HepG2 (cell line): ENCODE measurements at regions not wholly inside any gene's neighbourhood (a gene's known extent, or its start where the extent isn't known, plus 50 kb on each side); places are given as distances from the start of the nearest gene placed in this dataset.
"Not testable (repeated sequence)": the region's sequence is repeated elsewhere in the genome, so short reads cannot be mapped to it uniquely, and the experiment has no call there.

Experiments
- ATAC-seq: fragments of 200-7000 bp; cut with Tn5 transposase; 3 replicates; pipeline ENCODE4 v1.9.1; 2020; ENCODE audit warnings: mild to moderate bottlenecking, moderate library complexity
- BruUV-seq: library from RNA; stranded (reverse); fragments of 400-500 nt; replicated peaks from 2 replicates; lab custom pipeline; 2021; lab: Mats Ljungman, UMichigan
- CTCF ChIA-PET: fragments of 300-600 bp; formaldehyde crosslinking; extraction: SDS; loops from one replicate; lab custom pipeline; 2021; ENCODE audit warnings: low total read pairs, inconsistent platforms, low intra/inter-chr PET ratio; lab: Yijun Ruan, JAX
- POLR2A ChIA-PET: fragments of 350-600 bp; sonication (Branson Sonifier 250); formaldehyde crosslinking; loops from one replicate; lab custom pipeline; 2020; ENCODE audit warnings: antibody characterized with exemption, inconsistent platforms; lab: Yijun Ruan, JAX
- DNase-seq: peaks from one replicate; pipeline ENCODE4 v3.0.0-alpha.2; 2015; ENCODE audit warnings: low spot score
- FAIRE-seq: peaks from 3 replicates; lab custom pipeline; 2011; peaks lifted over from hg19 to GRCh38; lab: Jason Lieb, UNC
- H2AFZ ChIP-seq: one replicate; pipeline ENCODE4 v1.6.1; 2011; ENCODE audit warnings: low read length, inconsistent platforms
- H3K27ac ChIP-seq: fragments of 300-600 bp; 3 replicates; pipeline ENCODE4 v1.8.0; 2011; ENCODE audit warnings: mixed run types, mild to moderate bottlenecking, mixed read lengths, low read length, inconsistent platforms; ENCODE audit not compliant: insufficient read depth; ENCODE audit errors: extremely low read length
- H3K27me3 ChIP-seq, 2 experiments: fragments of 200-600 bp in 1 of 2; 2 replicates in 1 of 2; 3 replicates in 1 of 2; pipeline versions ENCODE4 v1.6.0 to v1.8.0; 2011; ENCODE audit warnings: low read length in 2 of 2, mild to moderate bottlenecking in 2 of 2, moderate library complexity in 2 of 2, inconsistent platforms in 1 of 2; ENCODE audit not compliant: insufficient read depth in 2 of 2, control insufficient read depth in 1 of 2
- H3K36me3 ChIP-seq, 2 experiments: fragments of 200-600 bp in 1 of 2; replicated peaks in 1 of 2; 2 replicates in 1 of 2; 3 replicates in 1 of 2; pipeline versions ENCODE4 v1.5.1 to v1.8.0; 2011; ENCODE audit warnings: low read length in 2 of 2, inconsistent platforms in 1 of 2; ENCODE audit not compliant: insufficient read depth in 2 of 2, control insufficient read depth in 1 of 2
- H3K4me1 ChIP-seq: 2 replicates; pipeline ENCODE4 v1.5.1; 2012; ENCODE audit warnings: low read length, inconsistent platforms; ENCODE audit not compliant: insufficient read depth
- H3K4me2 ChIP-seq: 2 replicates; pipeline ENCODE4 v1.6.0; 2011; ENCODE audit warnings: low read depth, low read length, inconsistent platforms
- H3K4me3 ChIP-seq, 3 experiments: fragments of 200-600 bp in 1 of 3; sonication (generic), shearing (Covaris generic) in 1 of 3; replicated peaks in 1 of 3; 2 replicates each; pipeline ENCODE4 v1.5.1; 2011 to 2016; ENCODE audit warnings: low read length in 3 of 3, inconsistent platforms in 2 of 3, low read depth in 2 of 3, mild to moderate bottlenecking in 2 of 3, control low read depth in 1 of 3, mixed read lengths in 1 of 3; ENCODE audit not compliant: insufficient read depth in 1 of 3
- H3K79me2 ChIP-seq: one replicate; pipeline ENCODE4 v1.6.1; 2011; ENCODE audit warnings: low read length, inconsistent platforms; ENCODE audit not compliant: insufficient read depth
- H3K9ac ChIP-seq: 2 replicates; pipeline ENCODE4 v1.6.0; 2011; ENCODE audit warnings: mild to moderate bottlenecking, low read depth, low read length, inconsistent platforms; ENCODE audit not compliant: insufficient read depth
- H3K9me3 ChIP-seq: 2 replicates; pipeline ENCODE4 v1.5.1; 2012; ENCODE audit warnings: mild to moderate bottlenecking, low read length
- H4K20me1 ChIP-seq: 2 replicates; pipeline ENCODE4 v1.6.0; 2011; ENCODE audit warnings: inconsistent platforms, mild to moderate bottlenecking, low read length, moderate library complexity; ENCODE audit not compliant: insufficient read depth
- CAMTA2 ChIP-seq: sonication (generic); formaldehyde crosslinking; IDR thresholded peaks from 2 replicates; pipeline ENCODE4 v1.4.0; 2020; ENCODE audit warnings: mild to moderate bottlenecking, missing genetic modification reagents, borderline replicate concordance
- CREM ChIP-seq, 2 experiments: sonication (generic) in 1 of 2; formaldehyde crosslinking in 1 of 2; IDR thresholded peaks; 2 replicates each; pipeline versions ENCODE4 v1.4.0 to v1.6.1; 2016 to 2020; ENCODE audit warnings: antibody characterized with exemption in 1 of 2, mild to moderate bottlenecking in 1 of 2, missing genetic modification reagents in 1 of 2
- DBP ChIP-seq: sonication (generic); formaldehyde crosslinking; IDR thresholded peaks from 2 replicates; pipeline ENCODE4 v1.4.0; 2020; ENCODE audit warnings: missing genetic modification reagents; ENCODE audit errors: not compliant biosample characterization
- FOXA3 ChIP-seq: IDR thresholded peaks from 2 replicates; pipeline ENCODE4 v1.6.1; 2016; ENCODE audit warnings: missing genetic modification reagents, missing compliant biosample characterization
- GFI1 ChIP-seq: sonication (generic); formaldehyde crosslinking; IDR thresholded peaks from 2 replicates; pipeline ENCODE4 v1.5.0; 2020; ENCODE audit warnings: missing genetic modification reagents, mild to moderate bottlenecking, borderline replicate concordance
- GZF1 ChIP-seq: sonication (generic); formaldehyde crosslinking; IDR thresholded peaks from 2 replicates; pipeline ENCODE4 v1.5.1; 2020; ENCODE audit warnings: mild to moderate bottlenecking, missing genetic modification reagents
- HMGA1 ChIP-seq: sonication (generic); formaldehyde crosslinking; conservative IDR thresholded peaks from 2 replicates; pipeline ENCODE4 v1.4.0; 2020; ENCODE audit warnings: missing genetic modification reagents
- KAT7 ChIP-seq: IDR thresholded peaks from 2 replicates; pipeline ENCODE4 v1.6.1; 2018; ENCODE audit warnings: borderline replicate concordance, missing compliant biosample characterization
- KAT8 ChIP-seq: IDR thresholded peaks from 2 replicates; pipeline ENCODE4 v1.6.1; 2016; ENCODE audit warnings: missing genetic modification reagents, missing compliant biosample characterization
- MBD4 ChIP-seq: IDR thresholded peaks from 2 replicates; pipeline ENCODE4 v1.6.1; 2012; ENCODE audit warnings: low read length, inconsistent platforms, borderline replicate concordance
- SKI ChIP-seq: fragments of 450-650 bp; IDR thresholded peaks from one replicate; pipeline ENCODE4 v1.6.1; 2018; ENCODE audit warnings: mild to moderate bottlenecking; ENCODE audit not compliant: partially characterized antibody
- TEAD3 ChIP-seq: optimal IDR thresholded peaks from 2 replicates; pipeline ENCODE3; 2016; ENCODE audit warnings: borderline replicate concordance
- ZMYM2 ChIP-seq: sonication (generic); formaldehyde crosslinking; IDR thresholded peaks from 2 replicates; pipeline ENCODE4 v1.8.0; 2022; ENCODE audit warnings: mild to moderate bottlenecking, missing genetic modification reagents
- ZNF180 ChIP-seq: sonication (generic); formaldehyde crosslinking; IDR thresholded peaks from 2 replicates; pipeline ENCODE4 v1.4.0; 2020; ENCODE audit warnings: low read depth, missing genetic modification reagents, borderline replicate concordance
- ZNF230 ChIP-seq: sonication (generic); formaldehyde crosslinking; IDR thresholded peaks from 2 replicates; pipeline ENCODE4 v1.4.0; 2020; ENCODE audit warnings: mild to moderate bottlenecking, missing genetic modification reagents
- ZNF552 ChIP-seq: sonication (generic); formaldehyde crosslinking; IDR thresholded peaks from 2 replicates; pipeline ENCODE4 v1.9.0; 2022; ENCODE audit warnings: missing genetic modification reagents, mild to moderate bottlenecking, borderline replicate concordance
- ZNF619 ChIP-seq: sonication (generic); formaldehyde crosslinking; IDR thresholded peaks from 2 replicates; pipeline ENCODE4 v1.4.0; 2020; ENCODE audit warnings: mild to moderate bottlenecking, missing genetic modification reagents
- ZNF644 ChIP-seq: IDR thresholded peaks from 2 replicates; pipeline ENCODE4 v1.6.1; 2016; ENCODE audit warnings: low read depth
- whole genome bisulfite sequencing: methylation state at CpG from one replicate; pipeline ENCODE4 v1.1.6; 2017; ENCODE audit warnings: low lambda C conversion rate; 5-methylcytosine and 5-hydroxymethylcytosine counted together
- in situ Hi-C: cut with HindIII; loops from 2 replicates; pipeline ENCODE4 v1.10.0; 2017; ENCODE audit warnings: low pct_unique_long_range_greater_than_20kb; ENCODE audit not compliant: extremely low pct_ligation_motif_present
- intact Hi-C: fragments of 100-400 bp; cut with micrococcal nuclease; formaldehyde crosslinking; loops from one replicate; pipeline ENCODE4 v1.10.0; 2022; ENCODE audit not compliant: unreplicated experiment
- TF ChIP-seq, protein P1 (sequence below): sonication (generic); formaldehyde crosslinking; IDR thresholded peaks from 2 replicates; pipeline ENCODE4 v1.4.0; 2020; ENCODE audit warnings: mild to moderate bottlenecking, low read depth, missing genetic modification reagents

- POLR2A ChIA-PET, BruUV-seq, H3K4me2 ChIP-seq, H3K27ac ChIP-seq, H3K27me3 ChIP-seq, FAIRE-seq, H3K4me1 ChIP-seq, ATAC-seq, CTCF ChIA-PET, DNase-seq, H3K36me3 ChIP-seq, H4K20me1 ChIP-seq, H2AFZ ChIP-seq, H3K79me2 ChIP-seq, in situ Hi-C loops, H3K4me3 ChIP-seq, H3K9ac ChIP-seq, intact Hi-C loops, H3K9me3 ChIP-seq: not testable (repeated sequence)
- WGBS, result 93% methylated on average over 9 of the region's 11 CpGs
These were observed 91.5 kb downstream of the DISP1 start for GRCh38 chr1:222906271-222906739.

DNA sequence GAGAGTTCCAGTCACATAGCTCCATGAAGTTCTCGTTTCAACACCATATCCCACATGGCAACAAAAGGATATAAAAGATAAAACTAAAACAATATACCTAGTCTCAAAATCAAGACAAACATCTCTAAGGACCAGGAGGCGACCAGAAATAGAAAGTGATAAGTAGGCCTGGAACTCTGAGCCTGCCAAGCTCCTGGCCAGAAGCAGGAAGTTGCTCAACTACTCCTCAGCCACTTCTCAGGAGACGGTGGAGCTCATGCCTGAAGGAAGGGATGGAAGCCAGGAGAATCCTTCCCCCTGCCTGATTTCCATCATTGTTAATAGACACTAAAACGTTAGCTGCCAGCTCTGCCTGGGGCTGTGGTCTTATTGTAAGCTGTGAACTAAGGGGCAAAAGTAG lies 94.7 kb downstream of the DISP1 start:
- Histone ChIP-seq H3K27me3 (no peaks in the 10 kb centered on the region), H3K79me2 (no peaks in the 10 kb centered on the region), H3K9me3 (no peaks in the 10 kb centered on the region), H2AFZ (no peak overlapping the region), H4K20me1 (no peaks in the 10 kb centered on the region), H3K4me3 (no peak overlapping the region), H3K36me3 (no peaks in the 10 kb centered on the region), H3K4me1 (no peaks in the 10 kb centered on the region), H3K9ac (no peak overlapping the region), H3K27ac (no peak overlapping the region), H3K4me2 (no peak overlapping the region)
- DNase-seq, result no peak
- in situ Hi-C loops (no loop called here), intact Hi-C loops (no loop called here)
- WGBS, result 81% methylated on average over 4 of the region's 4 CpGs
- no peak for FAIRE-seq
- ChIA-PET POLR2A (no interaction called here), CTCF (no interaction called here)
- no peak for ATAC-seq
- TF ChIP-seq KAT8 (CRISPR knock-in tag), result no peak
- no peak for TF ChIP-seq ZMYM2 (CRISPR knock-in tag)
- no peak for TF ChIP-seq DBP (CRISPR knock-in tag)
- TF ChIP-seq, protein P1, sequence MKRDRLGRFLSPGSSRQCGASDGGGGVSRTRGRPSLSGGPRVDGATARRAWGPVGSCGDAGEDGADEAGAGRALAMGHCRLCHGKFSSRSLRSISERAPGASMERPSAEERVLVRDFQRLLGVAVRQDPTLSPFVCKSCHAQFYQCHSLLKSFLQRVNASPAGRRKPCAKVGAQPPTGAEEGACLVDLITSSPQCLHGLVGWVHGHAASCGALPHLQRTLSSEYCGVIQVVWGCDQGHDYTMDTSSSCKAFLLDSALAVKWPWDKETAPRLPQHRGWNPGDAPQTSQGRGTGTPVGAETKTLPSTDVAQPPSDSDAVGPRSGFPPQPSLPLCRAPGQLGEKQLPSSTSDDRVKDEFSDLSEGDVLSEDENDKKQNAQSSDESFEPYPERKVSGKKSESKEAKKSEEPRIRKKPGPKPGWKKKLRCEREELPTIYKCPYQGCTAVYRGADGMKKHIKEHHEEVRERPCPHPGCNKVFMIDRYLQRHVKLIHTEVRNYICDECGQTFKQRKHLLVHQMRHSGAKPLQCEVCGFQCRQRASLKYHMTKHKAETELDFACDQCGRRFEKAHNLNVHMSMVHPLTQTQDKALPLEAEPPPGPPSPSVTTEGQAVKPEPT (CRISPR knock-in tag), result no peak
- no peak for TF ChIP-seq KAT7 (CRISPR knock-in tag)
- no peak for TF ChIP-seq ZNF644
- no peak for TF ChIP-seq ZNF230 (CRISPR knock-in tag)
- TF ChIP-seq CREM (IDR thresholded peaks at IDR 0.05), result no peak
- no peak for TF ChIP-seq CREM (CRISPR knock-in tag; IDR thresholded peaks at IDR 0.05)
- no peak for TF ChIP-seq GZF1 (CRISPR knock-in tag)
- no peak for TF ChIP-seq ZNF619 (CRISPR knock-in tag)
- TF ChIP-seq MBD4, result no peak
- TF ChIP-seq CAMTA2 (CRISPR knock-in tag), result no peak
- TF ChIP-seq GFI1, result no peak
- TF ChIP-seq ZNF180 (CRISPR knock-in tag), result no peak
- TF ChIP-seq SKI, result no peak
- TF ChIP-seq ZNF552, result no peak
- no peak for TF ChIP-seq FOXA3
- no peak for TF ChIP-seq TEAD3 (CRISPR knock-in tag)
- TF ChIP-seq HMGA1 (CRISPR knock-in tag), result no peak
- BruUV-seq, result no TSS peak
